NT2/D1 (cell line): ENCODE measurements at regions not wholly inside any gene's neighbourhood (a gene's known extent, or its start where the extent isn't known, plus 50 kb on each side); places are given as distances from the start of the nearest gene placed in this dataset.

Source experiments
- SUZ12 ChIP-seq: IDR thresholded peaks from 2 replicates; pipeline ENCODE4 v1.6.1; 2011; ENCODE audit not compliant: insufficient read length, insufficient read depth; ENCODE audit errors: extremely low read depth
- YY1 ChIP-seq: IDR thresholded peaks from 2 replicates; pipeline ENCODE4 v1.6.1; 2011; ENCODE audit not compliant: insufficient read length, insufficient read depth
- ZNF274 ChIP-seq: IDR thresholded peaks from 2 replicates; pipeline ENCODE4 v1.6.1; 2011; ENCODE audit warnings: mild to moderate bottlenecking, low read depth, low read length

DNA sequence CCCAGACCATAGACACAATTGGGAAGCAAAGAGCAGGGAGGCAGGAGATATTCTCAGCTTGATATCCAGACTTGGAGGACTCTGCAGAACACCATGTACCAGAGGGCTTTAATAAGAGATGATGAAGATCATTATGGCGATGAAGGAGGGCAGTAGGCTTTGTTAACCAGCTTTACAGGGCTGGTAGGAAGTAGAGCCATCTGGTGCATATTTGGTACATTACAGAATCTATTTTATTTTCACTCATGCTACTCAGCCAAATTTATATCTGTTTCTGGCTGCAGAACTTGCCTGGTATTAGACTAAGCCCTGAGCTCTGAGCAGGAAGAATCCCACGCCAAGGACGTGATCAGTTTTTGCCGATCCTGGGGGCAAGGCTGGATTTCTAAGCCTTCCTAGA is 61.8 kb upstream of the SYT6 start:
- TF ChIP-seq YY1 = no peak
- no peak for TF ChIP-seq SUZ12
- no peak for TF ChIP-seq ZNF274
